Hematopoietic multipotent progenitor cell (in vitro differentiated cells): ENCODE measurements at regions not wholly inside any gene's neighbourhood (a gene's known extent, or its start where the extent isn't known, plus 50 kb on each side); places are given as distances from the start of the nearest gene placed in this dataset.
"Not testable (repeated sequence)": the region's sequence is repeated elsewhere in the genome, so short reads cannot be mapped to it uniquely, and the experiment has no call there.

Experiments used
- DNase-seq, 3 donors: peaks; one replicate each; pipeline ENCODE4 v3.0.0-alpha.2; 2011 to 2015; ENCODE audit warnings: low read depth in 2 of 3, low spot score in 2 of 3

- DNase-seq = no peak
Measured at GRCh38 chr7:137110535-137110934, 233.0 kb downstream of the PTN start.

GRCh38 chr7:137110091-137110509 lies 233.4 kb downstream of the PTN start:
- DNase-seq = no peak

- DNase-seq = not testable (repeated sequence)
Measured at GRCh38 chr7:137107802-137108201, 235.7 kb downstream of the PTN start.

GRCh38 chr7:137103526-137103925 lies 235.1 kb downstream of the CHRM2 start:
- DNase-seq = not testable (repeated sequence)

DNA sequence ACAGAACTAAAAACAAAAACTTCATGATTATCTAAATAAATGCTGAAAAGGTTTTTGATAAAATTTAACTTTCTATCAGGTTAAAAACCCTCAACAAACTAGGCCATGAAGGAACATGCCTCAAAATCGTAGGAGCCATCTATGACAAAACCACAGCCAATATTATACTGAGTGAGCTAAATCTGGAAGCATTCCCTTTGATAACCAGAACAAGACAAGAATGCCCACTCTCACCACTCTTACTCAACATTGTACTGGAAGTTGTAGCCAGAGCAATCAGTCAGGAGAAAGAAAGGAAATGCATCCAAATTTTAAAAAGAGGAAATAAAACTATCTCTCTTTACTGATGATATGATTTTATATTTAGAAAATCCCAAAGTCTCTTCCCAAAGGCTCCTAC lies 228.7 kb downstream of the CHRM2 start:
- no peak for DNase-seq

- no peak for DNase-seq
Measured at GRCh38 chr7:137096607-137097006, 228.2 kb downstream of the CHRM2 start.

DNA sequence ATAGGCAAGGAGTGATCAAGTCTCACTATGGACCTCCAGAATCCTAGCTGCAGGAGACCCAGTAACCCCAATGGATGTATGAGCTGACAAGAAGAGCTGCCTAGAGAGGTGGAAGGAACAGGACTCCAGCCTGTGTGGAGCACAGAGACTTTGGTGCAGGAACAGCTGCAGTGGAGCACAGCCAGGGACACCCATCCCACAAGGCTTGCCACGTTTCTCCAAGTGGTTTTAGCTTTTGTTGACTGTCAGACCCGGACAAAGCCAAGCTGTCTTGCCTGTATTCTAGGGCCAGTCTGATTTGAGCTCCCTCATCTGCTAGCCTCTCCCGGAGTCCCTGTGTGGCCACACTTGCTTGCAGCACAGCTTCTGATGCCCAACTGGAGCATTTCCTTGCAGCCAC lies 224.7 kb downstream of the CHRM2 start:
- DNase-seq = no peak

- DNase-seq = peak in 1 of 3 donors; percentile 48
Measured at GRCh38 chr7:137091396-137091795, 222.9 kb downstream of the CHRM2 start.

DNA sequence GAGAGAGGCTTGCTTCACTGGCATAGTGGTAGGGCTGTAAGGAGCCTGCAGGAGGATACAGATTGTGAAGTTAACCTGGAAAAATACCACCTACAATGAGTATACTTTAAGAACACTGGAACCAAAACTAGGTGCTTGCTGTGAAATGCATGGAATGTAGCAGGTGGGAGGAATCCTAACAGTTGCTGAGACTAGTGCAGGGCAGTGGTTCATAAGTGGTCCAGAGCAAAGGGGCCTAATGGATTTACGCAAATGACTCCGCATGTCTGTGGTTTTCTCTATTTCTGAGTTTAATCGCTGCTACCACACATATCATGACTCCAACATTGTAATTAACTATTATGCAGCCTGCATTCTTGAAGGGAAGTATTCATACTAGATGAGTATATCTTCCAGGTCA lies 218.4 kb downstream of the CHRM2 start:
- DNase-seq = no peak

GRCh38 chr7:137084607-137085380 lies 216.3 kb downstream of the CHRM2 start:
- no peak for DNase-seq

DNA sequence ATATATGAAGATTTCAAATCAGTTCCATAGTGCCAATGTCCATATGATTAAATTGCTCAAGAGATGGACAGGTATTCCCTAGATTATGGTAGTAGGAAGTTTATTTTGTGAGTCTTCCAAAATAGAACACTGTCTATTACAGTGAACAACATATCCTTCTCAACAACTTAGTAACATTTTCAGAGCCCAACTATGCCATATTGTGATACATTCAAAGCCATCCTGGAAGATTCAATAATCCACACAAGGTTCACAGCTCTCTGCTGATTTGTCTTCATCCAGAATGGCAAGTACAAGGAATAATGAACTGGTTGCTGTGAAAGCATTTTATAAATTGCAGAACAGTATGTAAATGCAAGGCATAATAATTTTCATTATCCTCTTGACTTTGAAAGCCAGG lies 213.9 kb downstream of the CHRM2 start:
- DNase-seq = no peak

- DNase-seq = no peak
Measured at GRCh38 chr7:137081321-137082093, 213.1 kb downstream of the CHRM2 start.

DNA sequence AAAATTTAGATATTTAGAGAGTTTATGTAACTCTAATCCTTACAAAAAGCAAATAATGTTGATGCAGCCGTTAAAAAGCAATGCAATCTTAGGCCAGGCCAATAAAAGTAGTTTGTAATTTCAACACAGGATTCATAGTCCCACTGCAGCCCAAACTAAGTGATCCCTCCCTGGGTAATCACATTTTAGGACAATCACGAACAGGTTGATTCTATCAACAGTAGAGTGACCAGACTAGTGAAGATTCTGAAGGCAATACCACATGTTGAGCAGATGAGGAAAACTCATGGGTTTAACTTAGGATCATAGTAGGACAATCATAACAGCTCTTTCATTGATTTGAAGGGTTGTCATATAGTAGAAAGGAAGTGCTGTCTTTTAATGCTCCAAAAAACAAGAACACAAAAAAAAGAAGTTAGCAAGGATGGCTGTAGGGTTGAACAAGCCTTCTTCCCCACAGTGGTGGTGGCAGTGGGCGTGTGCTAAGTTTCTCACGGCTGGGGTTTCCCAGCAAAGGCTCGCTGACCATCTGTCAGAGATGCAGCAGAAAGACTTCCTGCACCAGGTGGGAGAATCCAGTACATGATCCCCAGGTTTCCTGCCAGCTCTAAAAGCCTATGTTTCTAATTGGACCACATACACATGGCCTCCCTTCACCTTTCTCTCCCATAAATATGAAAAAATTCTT lies 212.2 kb downstream of the CHRM2 start:
- no peak for DNase-seq

DNA sequence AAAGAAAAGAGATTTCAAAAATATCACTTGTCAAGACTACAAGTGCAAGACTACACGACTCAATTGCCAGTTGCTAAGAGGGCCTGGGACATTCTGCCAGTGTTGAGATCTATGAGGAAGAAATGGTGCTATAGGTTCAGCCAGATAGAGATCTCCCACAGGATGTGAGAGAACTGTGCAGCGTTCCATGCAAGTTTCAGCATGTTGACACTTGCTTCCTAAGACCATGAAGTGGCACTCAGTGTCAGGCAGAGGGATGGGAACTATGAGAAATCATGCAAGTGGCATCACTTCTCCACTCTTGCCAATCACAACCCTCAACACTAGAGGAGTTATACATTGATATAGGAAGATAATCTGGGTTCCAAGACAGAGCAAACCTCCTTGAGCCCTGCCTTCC lies 210.3 kb downstream of the CHRM2 start:
- DNase-seq = no peak

GRCh38 chr7:137074391-137075030 lies 206.1 kb downstream of the CHRM2 start:
- no peak for DNase-seq

GRCh38 chr7:137073571-137074325 lies 205.3 kb downstream of the CHRM2 start:
- DNase-seq = no peak
